Fibroblast of the aortic adventitia (primary cell): ENCODE measurements at regions not wholly inside any gene's neighbourhood (a gene's known extent, or its start where the extent isn't known, plus 50 kb on each side); places are given as distances from the start of the nearest gene placed in this dataset.

Experiments
- DNase-seq: peaks from one replicate; pipeline ENCODE4 v3.0.0-alpha.2; 2010; ENCODE audit warnings: low read depth
- H3K4me3 ChIP-seq: 2 replicates; pipeline ENCODE4 v1.5.1; 2011; ENCODE audit warnings: low read depth, mild to moderate bottlenecking, control low read depth, low read length, moderate library complexity
- CTCF ChIP-seq: IDR thresholded peaks from 2 replicates; pipeline ENCODE4 v1.5.1; 2011; ENCODE audit warnings: mild to moderate bottlenecking, low read length, control low read depth, inconsistent platforms; ENCODE audit not compliant: insufficient read depth

- H3K4me3 ChIP-seq: no peak overlapping the region
- no peak for DNase-seq
- TF ChIP-seq CTCF: no peak
Observed at GRCh38 chr2:7411691-7412090, 494.5 kb downstream of the RNF144A start.

GRCh38 chr2:7417845-7418742, 500.9 kb downstream of the RNF144A start:
- no peak overlapping the region for H3K4me3 ChIP-seq
- DNase-seq: peak; percentile 7
- TF ChIP-seq CTCF: no peak

GRCh38 chr2:7419186-7419585, 502.0 kb downstream of the RNF144A start:
- TF ChIP-seq CTCF: no peak

GRCh38 chr2:7419814-7420311, 502.7 kb downstream of the RNF144A start:
- no peak overlapping the region for H3K4me3 ChIP-seq
- no peak for DNase-seq
- no peak for TF ChIP-seq CTCF

More at GRCh38 chr2:7419186-7419585, 502.0 kb downstream of the RNF144A start:
- H3K4me3 ChIP-seq: no peak overlapping the region
- no peak for DNase-seq

- DNase-seq: no peak
- H3K4me3 ChIP-seq: no peak overlapping the region
- TF ChIP-seq CTCF: no peak
Observed at GRCh38 chr2:7420530-7420929, 503.3 kb downstream of the RNF144A start.

- H3K4me3 ChIP-seq: no peak overlapping the region
- no peak for DNase-seq
- no peak for TF ChIP-seq CTCF
Observed at GRCh38 chr2:7424481-7424880, 507.3 kb downstream of the RNF144A start.
